NCI-H345 (cell line): ENCODE measurements at regions not wholly inside any gene's neighbourhood (a gene's known extent, or its start where the extent isn't known, plus 50 kb on each side); places are given as distances from the start of the nearest gene placed in this dataset.
"Not testable (repeated sequence)": the region's sequence is repeated elsewhere in the genome, so short reads cannot be mapped to it uniquely, and the experiment has no call there.

ENCODE experiments used
- DNase-seq: peaks from one replicate; lab custom pipeline; 2025; lab: John Stamatoyannopoulos, UW

DNA sequence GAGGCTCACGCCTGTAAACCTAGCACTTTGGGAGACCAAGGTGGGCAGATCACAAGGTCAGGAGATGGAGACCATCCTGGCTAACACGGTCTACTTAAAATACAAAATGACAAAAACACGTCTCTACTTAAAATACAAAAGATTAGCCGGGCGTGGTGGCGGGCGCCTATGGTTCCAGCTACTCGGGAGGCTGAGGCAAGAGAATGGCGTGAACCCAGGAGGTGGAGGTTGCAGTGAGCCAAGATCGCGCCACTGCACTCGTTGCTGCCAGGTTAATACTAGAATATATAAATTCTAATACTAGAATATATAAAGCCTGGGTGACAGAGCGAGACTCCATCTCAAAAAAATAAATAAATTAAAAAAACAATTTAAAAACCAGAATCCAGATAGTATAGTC is 588.7 kb upstream of the CDH7 start:
- not testable (repeated sequence) for DNase-seq

DNA sequence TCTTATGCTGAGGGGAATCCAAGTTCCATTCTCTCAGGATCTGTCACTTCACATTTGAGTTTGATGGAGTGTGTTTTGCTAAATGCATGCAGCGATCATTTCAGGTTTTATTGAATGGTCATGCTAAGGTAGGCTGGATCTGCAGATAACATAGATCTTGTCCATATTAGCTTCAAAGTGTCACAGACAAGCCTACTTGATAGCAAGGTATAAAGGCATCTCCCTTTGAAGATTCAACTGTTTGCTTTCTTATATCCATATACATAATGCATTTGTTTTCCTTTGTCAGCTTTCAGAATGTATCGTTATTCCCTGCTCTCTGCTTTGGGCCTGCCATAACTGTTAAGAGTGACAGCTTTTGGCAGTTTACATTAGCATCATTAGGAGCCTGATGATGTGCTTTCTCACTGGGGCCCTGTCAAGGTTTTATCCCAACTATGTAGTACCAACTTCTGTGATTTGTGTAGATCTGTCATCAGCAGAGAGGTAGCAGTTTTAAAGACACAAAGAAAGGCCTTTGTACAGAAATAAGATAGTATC is 604.3 kb upstream of the CDH7 start:
- no peak for DNase-seq

DNA sequence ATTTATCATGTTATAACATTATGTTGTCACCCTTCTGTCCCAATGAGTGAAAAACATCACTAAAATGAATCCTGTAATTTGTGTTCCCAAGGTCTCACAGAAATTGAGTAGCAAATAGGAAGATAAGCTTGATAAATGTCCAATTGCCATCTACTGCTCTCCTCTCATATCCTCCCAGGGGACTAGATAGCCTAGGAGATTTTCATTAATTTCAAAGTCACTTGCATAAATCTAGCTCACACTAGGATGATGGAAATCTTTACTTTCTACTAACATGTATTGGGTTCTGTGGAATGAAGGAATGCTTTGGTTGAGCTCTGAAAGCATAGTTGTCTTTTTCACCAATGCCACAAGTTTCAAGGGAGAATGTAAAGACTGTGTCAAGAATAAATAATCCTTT is 605.5 kb upstream of the CDH7 start:
- DNase-seq = no peak

DNA sequence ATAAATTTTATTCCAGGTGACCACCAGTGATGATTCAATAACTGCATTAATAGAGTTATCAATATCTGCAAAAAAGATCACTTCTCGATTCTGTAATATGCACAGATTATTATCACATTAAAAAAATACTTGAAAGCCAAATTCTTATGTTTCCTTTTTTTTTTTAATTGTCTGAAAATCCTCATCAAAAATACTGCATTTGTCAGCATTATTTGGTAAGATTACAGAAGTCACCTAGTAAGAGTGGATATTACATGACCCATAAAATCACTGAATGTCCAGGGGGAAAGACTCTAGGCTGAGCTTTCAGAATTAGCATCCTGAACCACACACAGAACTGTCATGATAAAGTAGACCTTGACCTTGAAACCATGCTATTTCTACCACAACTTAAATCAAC is 617.2 kb upstream of the CDH7 start:
- DNase-seq = no peak

DNA sequence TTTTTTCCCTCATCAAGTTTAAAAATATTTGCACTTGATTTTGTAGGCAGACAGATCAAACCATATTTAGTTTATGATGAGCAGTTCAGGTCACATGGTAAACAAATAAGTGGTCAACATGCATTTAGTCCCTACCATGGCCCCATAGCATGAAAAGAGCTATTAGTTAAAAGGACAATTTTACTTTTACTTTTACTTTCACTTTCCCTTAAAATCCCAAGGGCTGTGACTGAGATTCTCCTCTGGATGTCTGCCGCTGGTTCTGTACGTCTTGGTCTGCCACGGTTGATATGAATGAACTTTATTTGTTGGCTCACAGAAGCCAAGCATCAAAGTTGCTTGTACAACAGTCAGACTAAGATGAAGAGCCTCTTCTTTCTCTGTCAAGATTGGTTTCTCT is 626.2 kb upstream of the CDH7 start:
- no peak for DNase-seq

DNA sequence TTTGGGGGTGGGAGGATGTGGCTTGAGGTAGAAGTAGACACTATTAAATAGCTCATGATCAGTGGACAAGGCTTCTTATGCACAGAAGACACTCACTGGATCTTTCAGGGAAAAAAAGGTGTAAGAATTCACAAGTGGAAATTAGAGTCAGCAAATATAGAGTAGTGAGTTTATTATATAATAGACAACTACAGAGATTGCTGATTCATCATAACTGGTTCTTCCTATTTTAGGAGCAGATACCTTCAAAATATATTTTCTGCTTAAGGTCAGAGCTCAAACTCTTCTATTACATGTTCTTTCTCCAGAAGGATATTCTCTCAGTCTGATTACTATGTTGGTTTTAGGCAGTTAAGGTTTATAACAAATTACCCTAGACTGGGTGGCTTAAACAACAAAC is 646.9 kb upstream of the CDH7 start:
- DNase-seq = no peak

DNA sequence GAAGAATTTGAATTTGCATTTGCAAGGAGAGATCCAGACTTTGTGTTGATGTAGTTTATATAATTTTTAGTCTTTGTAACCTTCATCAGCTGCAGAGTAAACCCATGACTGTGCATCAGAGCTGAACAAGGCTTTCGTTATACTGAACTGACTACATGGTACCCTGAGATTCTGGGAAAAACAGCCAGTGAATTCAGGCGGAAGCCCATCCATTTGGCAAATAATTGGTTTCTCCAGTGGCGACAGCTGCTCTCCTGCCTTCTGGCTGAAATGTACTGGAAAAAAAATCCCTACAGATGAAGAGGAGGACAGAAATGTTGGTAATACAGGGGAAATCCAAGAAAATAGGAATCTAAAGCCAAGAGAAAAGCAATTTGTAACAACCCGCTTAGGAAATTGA is 657.5 kb upstream of the CDH7 start:
- DNase-seq = no peak

DNA sequence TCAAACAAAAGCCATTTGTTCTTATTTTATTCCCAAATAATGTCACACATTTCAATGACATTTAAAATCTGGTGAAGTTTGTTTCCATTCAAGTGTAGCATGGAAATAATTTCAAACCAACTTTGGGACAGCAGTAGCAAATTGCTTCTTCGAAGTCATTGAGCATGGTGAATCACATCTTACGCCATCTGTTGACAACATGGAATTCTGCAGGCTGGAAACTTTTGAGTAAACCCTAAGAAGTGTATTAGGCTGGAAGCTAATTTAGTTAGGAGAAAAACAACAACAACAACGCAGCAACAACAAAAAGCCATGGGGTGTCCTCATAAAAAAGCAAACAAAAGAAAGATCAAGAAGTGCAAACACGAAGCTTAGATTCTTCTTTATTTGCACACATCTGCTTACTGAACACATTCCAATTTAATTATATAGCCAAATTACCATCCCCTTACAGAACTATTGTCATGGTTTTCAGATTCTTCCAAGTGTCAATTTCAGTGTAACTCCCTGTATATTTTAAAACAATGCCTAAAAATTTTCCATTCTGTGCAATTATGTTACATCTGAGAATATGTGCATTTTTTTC is 659.0 kb upstream of the CDH7 start:
- DNase-seq = peak; percentile 33

DNA sequence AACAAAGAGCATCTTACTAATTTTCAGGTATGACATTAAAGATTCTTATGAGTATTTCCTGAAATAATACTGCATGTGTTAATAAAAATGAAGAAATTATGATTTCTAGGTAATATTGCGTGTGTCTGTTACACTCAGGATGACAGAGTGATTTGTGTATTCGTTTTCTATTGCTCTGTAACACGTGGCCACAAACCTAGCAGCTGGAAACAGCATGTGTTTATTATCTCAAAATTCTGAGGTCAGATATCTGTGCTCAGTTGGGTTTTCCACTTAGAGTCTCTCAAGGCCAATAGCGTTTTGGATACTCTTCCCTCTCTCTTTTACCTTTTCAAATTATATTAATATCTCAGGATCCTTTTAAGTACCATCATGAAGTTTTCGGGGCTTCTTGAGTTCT is 667.9 kb upstream of the CDH7 start:
- no peak for DNase-seq

DNA sequence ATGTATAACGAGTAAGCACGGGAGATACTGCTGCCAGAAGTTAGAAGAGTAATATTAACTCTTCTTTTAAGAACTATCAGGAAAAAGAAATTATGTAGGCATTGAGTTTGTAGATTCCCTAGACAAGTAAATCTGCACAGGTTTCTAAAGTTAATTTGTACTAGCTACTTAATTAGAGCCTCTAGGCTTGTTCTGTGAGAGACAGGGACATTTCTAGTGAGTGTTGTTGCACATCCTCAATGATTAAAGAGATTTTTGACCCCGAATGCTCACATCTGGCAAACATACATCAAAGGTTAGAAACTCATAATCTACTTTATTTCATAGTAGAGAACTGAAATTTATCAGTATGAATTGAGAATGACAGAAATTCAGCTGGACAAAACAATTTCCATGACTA is 669.0 kb upstream of the CDH7 start:
- DNase-seq = no peak

DNA sequence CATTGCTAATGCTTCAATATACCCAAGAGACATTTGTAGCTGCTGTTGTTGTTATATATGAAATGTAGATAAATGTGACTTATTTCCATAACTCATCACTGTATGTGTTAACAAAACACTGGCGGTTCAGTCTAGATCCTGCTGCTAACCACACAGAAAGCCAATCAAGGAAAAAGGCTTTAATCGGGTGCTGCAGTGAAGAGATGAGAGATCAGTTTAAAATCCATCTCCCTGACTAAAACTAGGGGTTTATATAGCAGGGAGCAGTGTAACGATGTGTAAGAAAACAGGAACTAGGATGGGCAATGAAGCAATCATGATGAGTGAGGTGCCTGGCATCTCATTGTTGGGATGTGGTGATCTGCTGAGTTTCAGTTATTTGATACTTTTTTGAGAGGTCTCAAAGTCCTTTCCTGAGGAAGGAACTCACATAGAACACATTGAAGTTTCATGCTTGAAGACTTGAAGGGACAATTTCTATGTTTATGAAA is 677.7 kb upstream of the CDH7 start:
- no peak for DNase-seq

DNA sequence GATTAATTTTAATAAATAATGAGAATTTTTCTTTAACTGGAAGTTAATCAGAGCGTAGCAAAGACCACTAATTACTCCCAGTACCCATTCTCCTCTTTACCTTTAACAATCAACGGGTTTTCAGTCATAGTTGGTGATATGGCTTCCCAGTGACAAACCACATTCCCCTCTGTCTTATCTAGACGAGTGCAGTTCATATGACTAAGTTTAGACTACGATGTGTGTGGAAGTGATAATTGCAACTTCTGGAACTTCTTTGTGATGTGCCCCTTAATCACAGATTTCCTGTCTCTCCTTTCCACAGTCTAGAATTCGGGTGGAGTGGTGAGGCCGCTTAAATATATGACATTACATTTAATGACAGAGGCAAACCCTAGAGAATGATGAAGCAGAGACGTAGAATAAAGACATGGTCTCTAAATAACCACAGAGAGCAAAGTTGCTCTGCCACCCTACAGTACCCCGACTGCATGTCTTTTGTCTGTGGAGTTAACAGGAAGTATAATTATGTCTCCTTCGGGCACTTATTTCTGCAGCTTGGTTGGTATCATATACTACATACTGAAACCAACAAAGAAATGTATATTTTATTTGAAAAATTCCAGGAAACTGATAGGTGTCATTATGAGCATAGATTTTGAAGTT is 693.3 kb upstream of the CDH7 start:
- no peak for DNase-seq

DNA sequence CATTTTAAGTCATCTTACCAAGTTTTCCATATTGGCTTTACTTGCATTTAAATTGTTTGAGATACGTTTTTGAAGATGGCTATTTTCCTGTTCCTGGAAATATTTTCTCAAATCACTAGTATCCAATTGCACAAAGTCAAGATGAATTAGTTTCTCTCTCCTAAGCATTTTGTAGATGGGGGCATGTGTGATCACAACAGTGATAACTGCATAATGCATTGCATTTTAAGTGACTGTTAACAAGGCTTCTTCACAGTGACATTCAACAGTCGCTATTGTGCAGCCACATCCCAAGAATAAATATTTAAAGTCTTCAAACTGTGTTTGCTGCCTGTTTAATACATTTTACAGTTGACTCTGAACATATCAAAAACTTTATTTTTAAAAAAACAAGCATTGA is 694.2 kb upstream of the CDH7 start:
- DNase-seq = no peak

DNA sequence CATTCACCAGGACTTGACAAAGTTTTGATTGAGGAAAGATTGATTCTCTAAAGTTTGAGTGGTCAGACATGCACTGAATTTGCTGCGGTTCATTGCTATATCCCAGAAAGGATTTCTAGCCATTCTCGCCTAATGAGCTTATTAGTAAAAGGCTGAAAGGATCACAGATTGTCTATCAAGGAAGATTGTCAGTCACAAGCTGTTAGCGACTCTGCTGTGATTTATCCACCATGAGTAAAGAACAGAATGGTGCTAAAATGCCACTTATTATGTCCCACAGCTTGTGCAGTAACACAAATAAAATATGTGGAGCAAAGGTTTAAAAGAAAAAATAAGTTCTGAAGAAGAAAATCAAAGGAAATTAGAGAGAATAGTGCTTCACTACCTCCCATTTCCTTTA is 701.2 kb upstream of the CDH7 start:
- no peak for DNase-seq

DNA sequence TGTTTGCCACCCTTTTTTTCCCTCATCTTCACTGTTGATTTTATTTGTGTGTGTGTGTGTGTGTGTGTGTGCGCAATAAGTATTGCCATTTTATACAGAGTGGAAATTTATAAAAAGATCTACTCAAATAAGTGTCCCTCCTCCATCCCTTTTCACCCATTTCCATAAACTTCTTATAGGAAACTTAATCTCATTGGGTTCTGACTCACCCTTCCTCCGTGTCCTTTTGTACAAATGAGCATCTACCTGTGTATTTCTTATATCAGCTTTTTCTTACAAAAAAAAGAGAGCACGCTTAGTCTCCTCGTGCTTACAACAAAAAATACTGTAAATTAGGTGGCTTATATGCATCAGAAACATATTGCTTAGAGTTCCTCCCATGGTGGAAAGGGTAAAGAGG is 711.2 kb upstream of the CDH7 start:
- DNase-seq = no peak

DNA sequence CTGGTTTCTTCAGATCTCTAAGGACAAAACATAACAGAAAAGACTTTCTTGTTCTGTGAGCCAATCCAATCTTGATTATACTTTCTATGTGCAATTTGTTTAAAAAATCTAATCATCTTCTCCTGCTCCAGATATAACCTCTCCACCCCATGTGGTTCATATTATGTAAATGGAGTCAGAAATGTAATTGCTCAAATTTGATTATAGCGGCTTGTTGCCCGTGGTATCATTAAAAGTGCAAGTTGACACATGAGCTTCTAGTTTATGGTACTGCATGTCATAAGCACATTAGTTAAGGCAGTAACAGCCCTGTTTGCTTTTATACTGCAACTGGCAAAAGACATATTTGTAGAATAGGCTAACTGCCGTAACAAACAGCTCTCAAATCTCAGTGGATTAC is 715.1 kb upstream of the CDH7 start:
- no peak for DNase-seq

DNA sequence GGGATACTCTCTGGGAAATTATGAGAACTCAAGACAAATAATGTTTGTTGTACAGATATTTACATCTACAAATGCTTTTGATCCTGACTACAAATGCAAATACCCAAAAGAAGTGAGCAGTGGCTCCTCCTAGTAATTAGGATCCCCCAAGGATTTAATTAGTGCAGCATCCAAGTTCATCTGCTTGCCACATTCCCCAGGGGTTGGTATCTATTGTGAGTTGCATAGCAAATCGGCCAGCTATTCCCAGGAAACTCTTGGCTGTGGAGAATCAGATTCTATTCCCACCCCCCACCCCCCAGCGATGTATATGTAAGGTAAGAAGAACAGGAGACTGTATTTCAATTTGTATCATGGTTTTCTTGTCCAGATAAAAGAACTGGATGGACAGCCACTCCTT is 725.1 kb upstream of the CDH7 start:
- no peak for DNase-seq

DNA sequence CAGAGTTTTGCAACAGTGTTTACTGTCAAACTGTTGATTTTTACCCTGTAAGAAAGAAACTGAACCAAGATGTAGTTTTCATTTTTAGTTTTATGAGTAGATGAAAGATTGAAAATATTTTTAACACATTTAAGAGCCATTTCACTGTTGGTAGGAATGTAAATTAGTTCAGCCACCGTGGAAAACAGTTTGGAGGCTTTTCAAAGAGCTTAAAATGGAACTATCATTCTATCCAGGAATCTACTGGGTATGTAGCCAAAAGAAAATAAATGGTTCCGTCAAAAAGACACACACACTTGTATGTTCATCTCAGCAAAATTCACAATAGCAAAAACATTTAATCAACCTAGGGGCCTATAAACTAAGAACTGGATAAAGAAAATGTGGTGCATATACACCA is 729.8 kb upstream of the CDH7 start:
- no peak for DNase-seq

DNA sequence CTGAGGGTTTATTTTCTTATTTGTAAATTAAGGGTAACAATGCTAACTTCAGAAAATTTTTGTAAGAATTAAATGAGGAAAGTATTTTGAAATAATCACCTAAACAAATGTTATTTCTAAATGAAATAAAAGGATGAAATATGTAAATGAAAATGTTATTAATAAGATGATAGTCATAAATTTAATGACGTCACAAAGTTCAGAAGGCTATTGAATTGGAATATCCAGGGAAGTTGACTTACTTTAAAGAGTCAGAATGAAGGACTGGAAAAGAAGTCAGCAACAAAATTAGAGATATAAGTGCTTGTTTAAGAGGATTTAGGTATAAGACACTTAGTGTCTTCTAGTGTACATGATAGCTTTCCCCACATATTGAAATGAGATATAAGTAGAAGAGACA is 732.6 kb upstream of the CDH7 start:
- DNase-seq = no peak

DNA sequence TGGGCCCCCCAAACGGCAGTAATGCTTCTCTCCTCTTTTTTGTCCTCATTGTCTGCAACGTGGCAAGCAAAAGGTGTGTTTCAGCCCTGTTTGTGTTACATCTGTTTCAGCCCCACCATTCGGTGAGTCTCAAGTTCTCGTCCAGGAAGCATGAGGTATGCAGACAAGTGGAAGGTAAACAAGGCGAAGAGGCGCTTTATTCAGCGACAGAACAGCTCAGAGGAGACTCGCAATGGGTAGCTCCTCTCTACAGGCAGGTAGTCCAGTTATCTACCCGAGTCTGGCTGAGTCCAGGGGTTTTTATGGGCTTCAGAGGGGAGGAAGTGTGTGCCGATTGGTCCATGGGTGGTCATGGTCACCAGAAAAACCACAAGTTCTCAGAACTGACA is 733.4 kb upstream of the CDH7 start:
- no peak for DNase-seq

DNA sequence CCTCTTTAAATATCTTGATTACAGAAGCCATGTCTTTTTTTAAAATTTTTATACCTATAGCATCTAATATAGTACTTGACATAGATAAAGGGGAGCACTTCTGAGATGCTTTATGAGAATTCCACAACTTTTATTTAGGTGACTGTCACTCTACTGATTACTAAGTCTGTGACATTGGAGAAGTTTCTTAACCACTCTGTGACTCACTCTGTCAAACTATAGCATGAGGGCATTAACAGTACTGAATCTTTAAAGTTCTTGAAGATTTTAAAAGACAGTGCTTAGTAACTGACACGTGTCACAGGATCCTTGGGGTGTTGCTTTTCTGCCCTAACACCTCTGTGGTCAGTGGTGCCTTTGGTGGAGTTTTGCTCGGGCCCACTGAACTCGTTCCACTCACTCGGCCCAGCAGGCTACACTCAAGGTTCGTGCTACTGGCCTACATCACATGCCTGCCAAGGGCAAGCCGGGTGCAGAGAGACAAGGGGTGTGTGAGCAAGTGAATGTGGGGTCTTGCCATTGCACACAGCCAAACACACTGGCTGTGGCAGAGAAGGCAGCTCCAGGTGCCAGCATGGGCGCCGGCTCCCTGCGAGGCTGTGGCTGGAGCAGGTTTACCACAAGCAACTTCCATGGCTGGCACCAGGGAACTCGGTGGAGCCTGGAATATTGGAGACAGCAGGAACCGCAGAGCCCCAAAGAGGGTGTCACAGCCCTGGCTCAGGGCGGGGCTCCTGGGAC is 734.0 kb upstream of the CDH7 start:
- DNase-seq = no peak

DNA sequence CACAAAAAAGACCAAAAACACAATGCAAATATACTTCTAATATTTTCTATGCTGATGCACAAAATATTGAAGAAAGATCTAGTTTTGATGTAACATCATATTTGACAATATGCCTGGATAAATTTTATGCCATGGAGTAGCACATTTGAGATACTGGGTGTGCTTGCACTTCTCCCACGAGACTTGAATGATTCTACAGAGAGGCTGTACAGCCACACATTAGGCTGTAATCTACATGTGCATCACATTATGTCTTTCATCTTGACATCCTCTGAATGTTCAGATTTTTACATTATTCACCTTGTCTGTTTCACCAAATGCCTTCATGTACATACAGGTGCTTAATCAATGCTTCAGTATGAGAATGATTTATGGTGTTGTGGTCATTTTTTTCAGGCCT is 756.4 kb upstream of the CDH7 start:
- DNase-seq = no peak

DNA sequence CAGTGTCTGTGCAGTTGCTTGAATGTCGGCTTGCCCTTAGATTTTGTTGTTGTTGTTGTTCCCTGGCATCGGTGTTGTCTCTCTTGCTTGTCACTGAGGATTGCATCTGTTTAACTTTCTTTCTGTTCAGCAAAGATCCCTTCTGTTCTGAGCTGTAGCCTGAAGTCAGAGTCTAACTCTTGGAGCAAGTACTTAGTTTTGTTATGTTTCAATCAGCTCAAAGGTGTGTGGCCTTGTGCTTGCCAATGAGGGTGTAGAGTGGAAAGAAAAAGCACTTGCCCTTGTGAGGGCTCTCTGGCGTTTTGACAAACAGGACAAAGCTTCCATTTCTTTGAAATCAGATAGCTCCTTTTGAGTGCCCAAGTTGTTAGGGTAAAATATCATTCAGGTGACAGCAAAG is 757.1 kb upstream of the CDH7 start:
- no peak for DNase-seq
